Activated naive CD8-positive, alpha-beta T cell treated with anti-CD3 and anti-CD28 coated beads, Interleukin-2, amount 50 U/mL, for 24 hours (primary cell): ENCODE measurements at regions not wholly inside any gene's neighbourhood (a gene's known extent, or its start where the extent isn't known, plus 50 kb on each side); places are given as distances from the start of the nearest gene placed in this dataset.
A peak's percentile ranks its signal among the peaks of the same experiment; 100 is the strongest.
"Not testable (repeated sequence)": the region's sequence is repeated elsewhere in the genome, so short reads cannot be mapped to it uniquely, and the experiment has no call there.

Source experiments
- ATAC-seq: fragments of 150-1000 bp; cut with Tn5 transposase; one replicate; pipeline ENCODE4 v1.10.0; 2021
- DNase-seq: peaks from one replicate; pipeline ENCODE4 v3.0.0; 2021
- H3K27ac Mint-ChIP-seq: one replicate; pipeline ENCODE4 v1.8.0; 2021; ENCODE audit warnings: mild to moderate bottlenecking, mixed read lengths
- H3K27me3 Mint-ChIP-seq: one replicate; pipeline ENCODE4 v1.8.0; 2021; ENCODE audit warnings: mixed read lengths
- H3K36me3 Mint-ChIP-seq: one replicate; pipeline ENCODE4 v1.8.0; 2021; ENCODE audit warnings: low read depth, mixed read lengths
- H3K4me1 Mint-ChIP-seq: one replicate; pipeline ENCODE4 v1.8.0; 2021; ENCODE audit warnings: mixed read lengths
- H3K4me3 Mint-ChIP-seq: one replicate; pipeline ENCODE4 v1.8.0; 2021; ENCODE audit warnings: mild to moderate bottlenecking, moderate library complexity, mixed read lengths
- H3K9me3 Mint-ChIP-seq: one replicate; pipeline ENCODE4 v1.8.0; 2021; ENCODE audit warnings: mixed read lengths

DNA sequence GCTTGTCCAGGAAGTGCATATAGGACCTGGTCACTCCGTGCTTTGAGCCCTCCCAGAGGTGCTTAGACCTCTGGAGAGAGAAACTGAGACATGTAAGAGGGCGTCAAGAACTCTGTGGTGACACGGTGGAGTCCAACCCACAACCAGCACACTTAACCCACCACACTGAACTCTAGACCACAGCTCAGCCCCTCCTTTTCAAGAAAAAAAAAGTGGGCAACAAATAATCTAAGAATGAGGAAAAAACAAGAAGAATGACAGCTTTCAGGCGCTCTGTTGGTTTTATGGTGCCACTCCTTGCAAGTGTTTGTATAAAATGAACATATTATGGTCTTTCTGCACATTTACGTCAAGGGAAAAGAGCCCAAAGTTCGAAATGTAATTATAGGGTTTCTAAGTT is 50.2 kb upstream of the SNAPC3 start:
- DNase-seq (no peak), ATAC-seq (no peak)
- H3K27ac Mint-ChIP-seq = no peak overlapping the region
- no peaks in the 10 kb centered on the region for H3K36me3 Mint-ChIP-seq
- no peak overlapping the region for H3K4me3 Mint-ChIP-seq
- peaks cover 7% of the 10 kb centered on the region for H3K27me3 Mint-ChIP-seq
- peaks cover 3% of the 10 kb centered on the region for H3K4me1 Mint-ChIP-seq
- no peaks in the 10 kb centered on the region for H3K9me3 Mint-ChIP-seq

DNA sequence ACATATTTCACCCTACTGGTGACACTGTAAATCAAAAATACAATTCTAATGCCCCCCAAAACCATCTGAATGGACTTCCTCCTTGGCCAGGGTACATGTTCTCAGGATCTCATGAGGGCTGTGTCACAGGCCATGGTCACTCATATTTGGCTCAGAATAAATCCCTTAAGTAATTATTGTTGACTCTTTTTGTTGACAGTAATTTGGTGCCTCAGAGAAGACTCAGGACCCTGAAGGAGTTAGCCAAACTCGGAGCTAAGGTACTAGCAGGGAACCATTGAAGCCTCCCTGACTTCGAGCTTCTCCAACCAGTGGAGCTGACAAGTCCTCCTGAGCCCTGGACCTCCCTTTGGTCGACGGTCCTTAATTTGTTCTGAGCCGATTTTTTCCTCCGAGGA is 51.2 kb upstream of the SNAPC3 start:
- Mint-ChIP-seq H3K27ac (no peak overlapping the region), H3K9me3 (no peaks in the 10 kb centered on the region), H3K4me1 (peaks cover 3% of the 10 kb centered on the region), H3K36me3 (no peaks in the 10 kb centered on the region), H3K27me3 (peaks cover 4% of the 10 kb centered on the region), H3K4me3 (no peak overlapping the region)
- ATAC-seq (no peak), DNase-seq (no peak)

DNA sequence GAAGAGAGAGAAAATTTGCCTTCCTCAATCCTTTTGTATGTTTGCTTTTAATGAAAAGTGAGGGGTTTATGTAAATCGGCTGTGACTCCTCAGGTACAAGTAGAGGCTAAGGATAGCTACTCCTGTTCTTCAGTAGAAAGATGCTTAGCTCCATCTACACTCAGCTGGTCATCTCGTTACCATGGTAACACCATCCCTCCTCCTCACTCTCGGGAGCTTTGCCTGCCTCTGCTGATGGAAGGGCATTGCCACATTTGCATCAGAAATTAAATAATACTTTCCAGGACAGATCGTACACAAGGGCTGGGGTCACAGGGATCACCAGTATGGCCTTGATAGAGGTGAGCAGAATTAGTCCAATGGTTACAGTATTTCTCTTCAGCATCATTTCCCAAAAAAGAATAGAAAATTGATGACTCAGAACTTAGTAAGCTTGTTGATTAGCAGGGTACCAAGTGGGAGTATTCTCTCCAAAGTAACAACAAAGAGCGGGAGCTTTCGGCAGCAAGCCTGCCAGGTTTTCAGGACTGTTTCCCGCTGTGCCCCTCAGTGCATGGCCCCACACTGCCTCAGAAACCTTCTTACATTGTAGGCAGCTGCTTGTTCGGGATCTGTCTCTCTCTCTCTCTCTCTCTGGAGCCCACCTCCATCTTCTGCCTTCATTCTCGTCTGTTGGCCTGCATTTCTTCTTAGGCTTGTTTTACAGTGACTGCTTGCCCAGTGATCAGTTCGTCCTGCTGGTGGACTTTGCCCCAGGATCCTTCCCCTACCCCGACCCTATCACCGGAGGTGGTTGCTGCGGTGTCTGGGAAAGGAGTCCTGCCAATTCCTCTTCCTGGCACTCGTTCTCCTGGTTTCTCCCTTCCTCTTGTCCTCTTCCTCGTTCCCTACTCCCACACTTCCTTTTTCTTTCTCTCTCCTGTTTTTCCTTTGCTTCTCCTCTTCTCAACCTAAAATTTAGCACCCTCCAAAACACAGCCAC is 51.9 kb upstream of the SNAPC3 start:
- Mint-ChIP-seq H3K36me3 (no peaks in the 10 kb centered on the region), H3K4me1 (peaks cover 3% of the 10 kb centered on the region), H3K9me3 (no peaks in the 10 kb centered on the region), H3K27ac (no peak overlapping the region), H3K4me3 (no peak overlapping the region), H3K27me3 (peaks cover 2% of the 10 kb centered on the region)
- ATAC-seq (no peak), DNase-seq (no peak)

DNA sequence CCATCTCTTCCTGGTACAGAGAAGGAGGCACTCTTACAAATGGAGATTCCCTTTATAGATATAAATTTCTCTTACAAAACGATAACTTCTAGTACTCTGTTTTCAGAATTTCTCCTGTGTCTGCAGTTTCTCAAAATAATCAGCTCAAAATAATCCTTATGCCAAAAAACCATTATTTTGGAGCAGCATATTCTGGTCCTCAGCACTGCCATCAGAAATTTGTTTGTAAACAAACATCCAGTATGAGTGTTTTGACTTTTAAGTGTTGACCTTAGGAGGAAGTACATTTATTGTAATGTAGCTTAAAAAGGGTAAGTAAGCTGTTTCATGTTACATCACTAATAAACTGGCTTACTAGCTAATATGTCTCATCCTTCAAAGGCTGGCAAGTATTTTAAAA is 52.8 kb upstream of the SNAPC3 start:
- DNase-seq (no peak), ATAC-seq (no peak)
- Mint-ChIP-seq H3K4me3 (no peak overlapping the region), H3K36me3 (no peaks in the 10 kb centered on the region), H3K4me1 (peaks cover 3% of the 10 kb centered on the region), H3K9me3 (no peaks in the 10 kb centered on the region), H3K27ac (no peak overlapping the region), H3K27me3 (peaks cover 2% of the 10 kb centered on the region)

DNA sequence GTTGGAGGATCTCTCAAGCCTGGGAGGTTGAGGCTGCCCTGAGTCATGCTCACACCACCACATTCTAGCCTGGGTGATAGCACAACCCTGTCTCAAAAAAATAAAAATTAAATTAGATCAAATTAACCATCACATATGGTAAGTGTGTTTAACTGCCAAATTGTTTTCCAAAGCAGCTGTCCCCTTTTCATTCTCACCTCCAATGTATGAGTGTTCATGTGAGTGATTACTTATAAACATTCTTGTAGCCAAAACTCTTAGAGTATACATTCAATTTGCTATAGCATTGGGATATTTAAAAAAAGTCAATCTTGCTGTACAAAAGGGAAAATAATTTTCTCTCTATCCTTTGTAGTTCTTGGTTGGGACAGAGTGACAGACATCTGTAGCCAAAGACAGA is 53.4 kb upstream of the SNAPC3 start:
- DNase-seq (no peak), ATAC-seq (no peak)
- Mint-ChIP-seq H3K4me1 (peaks cover 2% of the 10 kb centered on the region), H3K4me3 (no peak overlapping the region), H3K27ac (no peak overlapping the region), H3K9me3 (no peaks in the 10 kb centered on the region), H3K27me3 (peaks cover 2% of the 10 kb centered on the region), H3K36me3 (no peaks in the 10 kb centered on the region)

DNA sequence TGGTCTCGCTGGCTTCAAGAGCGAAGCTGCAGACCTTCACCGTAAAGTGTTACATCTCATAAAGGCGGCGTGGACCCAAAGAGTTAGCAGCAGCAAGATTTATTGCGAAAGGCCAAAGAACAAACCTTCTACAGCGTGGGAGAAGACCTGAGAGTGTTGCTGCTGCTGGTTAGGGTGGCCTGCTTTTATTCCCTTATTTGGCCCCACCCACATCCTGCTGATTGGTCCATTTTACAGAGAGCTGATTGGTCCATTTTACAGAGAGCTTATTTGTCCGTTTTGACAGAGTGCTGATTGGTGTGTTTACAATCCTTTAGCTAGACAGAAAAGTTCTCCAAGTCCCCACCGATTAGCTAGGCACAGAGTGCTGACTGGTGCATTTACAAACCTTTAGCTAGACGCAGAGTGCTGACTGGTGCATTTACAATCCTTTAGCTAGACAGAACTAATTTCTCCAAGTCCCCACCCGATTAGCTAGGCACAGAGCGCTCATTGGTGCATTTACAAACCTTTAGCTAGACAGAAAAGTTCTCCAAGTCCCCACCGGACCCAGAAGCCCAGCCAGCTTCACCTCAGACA is 57.6 kb upstream of the SNAPC3 start:
- H3K27ac Mint-ChIP-seq, ATAC-seq, H3K27me3 Mint-ChIP-seq, H3K4me1 Mint-ChIP-seq, H3K9me3 Mint-ChIP-seq, H3K36me3 Mint-ChIP-seq, H3K4me3 Mint-ChIP-seq, DNase-seq: not testable (repeated sequence)

DNA sequence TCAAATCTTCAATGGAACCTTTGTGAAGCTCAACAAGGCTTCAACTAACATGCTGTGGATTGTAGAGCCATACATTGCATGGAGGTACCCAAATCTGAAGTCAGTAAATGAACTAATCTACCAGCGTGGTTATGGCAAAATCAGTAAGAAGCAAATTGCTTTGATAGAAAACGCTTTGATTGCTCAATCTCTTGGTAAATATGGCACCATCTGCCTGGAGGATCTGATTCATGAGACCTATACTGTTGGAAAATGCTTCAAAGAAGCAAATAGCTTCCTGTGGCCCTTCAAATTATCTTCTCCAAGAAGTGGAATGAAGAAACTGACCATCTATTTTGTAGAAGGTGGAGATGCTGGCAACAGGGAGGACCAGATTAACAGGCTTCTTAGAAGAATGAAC is 54.7 kb upstream of the TTC39B start:
- no peak overlapping the region for H3K4me3 Mint-ChIP-seq
- DNase-seq (no peak), ATAC-seq (no peak)
- no peaks in the 10 kb centered on the region for H3K9me3 Mint-ChIP-seq
- H3K27me3 Mint-ChIP-seq = no peaks in the 10 kb centered on the region
- peaks cover 7% of the 10 kb centered on the region for H3K4me1 Mint-ChIP-seq
- no peak overlapping the region for H3K27ac Mint-ChIP-seq
- H3K36me3 Mint-ChIP-seq = no peaks in the 10 kb centered on the region

DNA sequence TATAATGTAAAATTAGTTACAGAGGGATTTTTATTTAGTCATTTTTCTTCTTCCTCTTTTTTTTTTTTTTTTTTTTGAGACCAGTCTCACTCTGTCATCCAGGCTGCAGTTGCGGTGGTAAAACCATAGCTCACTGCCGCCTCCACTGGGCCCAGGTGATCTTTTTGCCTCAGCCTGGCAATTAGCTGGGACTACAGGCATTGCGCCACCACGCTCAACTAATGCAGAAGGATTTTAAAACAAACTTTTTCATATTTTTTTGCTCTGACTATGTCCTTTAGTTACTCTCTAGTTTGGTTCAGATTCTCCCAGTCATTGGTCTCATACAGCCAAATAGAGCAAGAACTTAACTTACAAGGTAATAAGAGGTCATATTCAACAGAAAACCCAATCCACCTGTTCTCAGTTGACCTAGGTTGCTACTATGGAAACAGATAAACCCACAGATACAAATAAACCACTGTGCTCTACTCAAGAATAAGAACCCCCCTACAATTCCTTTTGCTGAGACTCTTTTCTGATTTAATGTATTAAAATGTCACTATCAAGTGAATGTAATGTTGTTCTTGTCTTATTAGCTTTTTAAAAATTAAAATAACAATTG is 50.1 kb upstream of the TTC39B start:
- peak; percentile 94 for ATAC-seq
- peak; percentile 33 for DNase-seq
- no peaks in the 10 kb centered on the region for H3K9me3 Mint-ChIP-seq
- H3K4me1 Mint-ChIP-seq = peaks cover 34% of the 10 kb centered on the region
- H3K27me3 Mint-ChIP-seq = no peaks in the 10 kb centered on the region
- no peak overlapping the region for H3K27ac Mint-ChIP-seq
- H3K36me3 Mint-ChIP-seq = no peaks in the 10 kb centered on the region
- no peak overlapping the region for H3K4me3 Mint-ChIP-seq
